Colonic mucosa (tissue), 4 donors: ENCODE measurements at regions not wholly inside any gene's neighbourhood (a gene's known extent, or its start where the extent isn't known, plus 50 kb on each side); places are given as distances from the start of the nearest gene placed in this dataset.
"Not testable (repeated sequence)": the region's sequence is repeated elsewhere in the genome, so short reads cannot be mapped to it uniquely, and the experiment has no call there.

Experiments
- DNase-seq: peaks from one replicate; pipeline ENCODE4 v3.0.0-alpha.2; 2020
- H3K27ac ChIP-seq: fragments of 200-600 bp; one replicate; pipeline ENCODE4 v1.8.0; 2021
- H3K27me3 ChIP-seq: fragments of 200-600 bp; one replicate; pipeline ENCODE4 v1.8.0; 2021
- H3K36me3 ChIP-seq: fragments of 200-600 bp; one replicate; pipeline ENCODE4 v1.8.0; 2021
- H3K4me1 ChIP-seq: fragments of 200-600 bp; one replicate; pipeline ENCODE4 v1.8.0; 2021; ENCODE audit warnings: mild to moderate bottlenecking
- H3K4me3 ChIP-seq: fragments of 200-600 bp; one replicate; pipeline ENCODE4 v1.8.0; 2021
- H3K9ac ChIP-seq, 2 donors: one replicate each; pipeline ENCODE4 v1.7.0; 2013; ENCODE audit warnings: control low read depth in 2 of 2, low read depth in 2 of 2, low read length in 2 of 2
- H3K9me3 ChIP-seq: fragments of 200-600 bp; one replicate; pipeline ENCODE4 v1.8.0; 2021
- CTCF ChIP-seq: fragments of 200-600 bp; IDR thresholded peaks from one replicate; pipeline ENCODE4 v1.8.0; 2022; ENCODE audit warnings: antibody characterized with exemption, mild to moderate bottlenecking
- intact Hi-C: fragments of 100-400 bp; cut with DNase I; formaldehyde crosslinking; loops from one replicate; pipeline ENCODE4 v1.14.1; 2022
- donor health status: healthy.
- donor health status: DM: no; HTN: no; CAD: no.
- donor health status: DM: no; HTN: no; CAD: no.

- H3K4me3 ChIP-seq = no peak overlapping the region
- no peak for DNase-seq
- H3K4me1 ChIP-seq = no peaks in the 10 kb centered on the region
- H3K36me3 ChIP-seq = no peaks in the 10 kb centered on the region
- intact Hi-C loops = no loop called here
- H3K9me3 ChIP-seq = no peaks in the 10 kb centered on the region
- no peak overlapping the region for H3K9ac ChIP-seq
- no peaks in the 10 kb centered on the region for H3K27me3 ChIP-seq
- H3K27ac ChIP-seq = no peak overlapping the region
- TF ChIP-seq CTCF = no peak
These were observed 348.7 kb upstream of the PCSK5 start for GRCh38 chr9:75541734-75542133.

- intact Hi-C loops = no loop called here
- Histone ChIP-seq H3K4me3 (no peak overlapping the region), H3K9ac (no peak overlapping the region), H3K4me1 (no peaks in the 10 kb centered on the region), H3K36me3 (no peaks in the 10 kb centered on the region), H3K27ac (no peak overlapping the region), H3K27me3 (no peaks in the 10 kb centered on the region), H3K9me3 (no peaks in the 10 kb centered on the region)
- DNase-seq = no peak
- TF ChIP-seq CTCF = no peak
These were observed 345.7 kb upstream of the PCSK5 start for GRCh38 chr9:75544815-75545214.

GRCh38 chr9:75545287-75545686 is 345.2 kb upstream of the PCSK5 start:
- intact Hi-C loops = no loop called here
- TF ChIP-seq CTCF = no peak

GRCh38 chr9:75548871-75549270 is 341.6 kb upstream of the PCSK5 start:
- Histone ChIP-seq H3K36me3 (no peaks in the 10 kb centered on the region), H3K4me3 (no peak overlapping the region), H3K9me3 (no peaks in the 10 kb centered on the region), H3K27ac (no peak overlapping the region), H3K27me3 (no peaks in the 10 kb centered on the region), H3K4me1 (no peaks in the 10 kb centered on the region), H3K9ac (no peak overlapping the region)
- no peak for TF ChIP-seq CTCF
- intact Hi-C loops = no loop called here
- DNase-seq = no peak

More at GRCh38 chr9:75545287-75545686, 345.2 kb upstream of the PCSK5 start:
- Histone ChIP-seq H3K9me3 (no peaks in the 10 kb centered on the region), H3K27ac (no peak overlapping the region), H3K27me3 (no peaks in the 10 kb centered on the region), H3K4me1 (no peaks in the 10 kb centered on the region), H3K9ac (no peak overlapping the region), H3K36me3 (no peaks in the 10 kb centered on the region), H3K4me3 (no peak overlapping the region)
- no peak for DNase-seq

- no peaks in the 10 kb centered on the region for H3K36me3 ChIP-seq
- H3K27me3 ChIP-seq = no peaks in the 10 kb centered on the region
- no peaks in the 10 kb centered on the region for H3K9me3 ChIP-seq
- no peak for TF ChIP-seq CTCF
- H3K4me3 ChIP-seq = no peak overlapping the region
- no peaks in the 10 kb centered on the region for H3K4me1 ChIP-seq
- intact Hi-C loops = no loop called here
- no peak for DNase-seq
- H3K9ac ChIP-seq = no peak overlapping the region
- no peak overlapping the region for H3K27ac ChIP-seq
These were observed 338.6 kb upstream of the PCSK5 start for GRCh38 chr9:75551861-75552260.

- Histone ChIP-seq H3K27ac (no peak overlapping the region), H3K4me3 (no peak overlapping the region), H3K9ac (no peak overlapping the region), H3K9me3 (no peaks in the 10 kb centered on the region), H3K4me1 (no peaks in the 10 kb centered on the region), H3K27me3 (no peaks in the 10 kb centered on the region), H3K36me3 (no peaks in the 10 kb centered on the region)
- intact Hi-C loops = no loop called here
- DNase-seq = no peak
- no peak for TF ChIP-seq CTCF
These were observed 337.5 kb upstream of the PCSK5 start for GRCh38 chr9:75552941-75553340.

GRCh38 chr9:75566813-75567212 is 323.7 kb upstream of the PCSK5 start:
- H3K9me3 ChIP-seq, H3K9ac ChIP-seq, intact Hi-C loops, H3K36me3 ChIP-seq, H3K4me1 ChIP-seq, H3K4me3 ChIP-seq, H3K27me3 ChIP-seq: not testable (repeated sequence)
- H3K27ac ChIP-seq = peak overlapping the region; percentile 67
- DNase-seq = peak; percentile 82
